H9 (cell line): ENCODE measurements at regions not wholly inside any gene's neighbourhood (a gene's known extent, or its start where the extent isn't known, plus 50 kb on each side); places are given as distances from the start of the nearest gene placed in this dataset.

Experiments
- DNase-seq: peaks from one replicate; pipeline ENCODE4 v3.0.0-alpha.2; 2017
- H2AFZ ChIP-seq: one replicate; pipeline ENCODE4 v1.6.1; 2013; ENCODE audit warnings: mild to moderate bottlenecking, low read length, control low read depth, moderate library complexity
- H2AK5ac ChIP-seq: 2 replicates; pipeline ENCODE4 v1.6.1; 2013; ENCODE audit warnings: low read length, control low read depth, mixed read lengths; ENCODE audit not compliant: insufficient read length
- H2BK120ac ChIP-seq: one replicate; pipeline ENCODE4 v1.6.1; 2013; ENCODE audit warnings: low read depth, mild to moderate bottlenecking, low read length, control low read depth, inconsistent platforms; ENCODE audit not compliant: poor library complexity, severe bottlenecking
- H2BK12ac ChIP-seq: 2 replicates; pipeline ENCODE4 v1.6.1; 2013; ENCODE audit warnings: low read length, control low read depth, mixed read lengths, low read depth; ENCODE audit not compliant: insufficient read length
- H2BK15ac ChIP-seq: 2 replicates; pipeline ENCODE4 v1.6.1; 2013; ENCODE audit warnings: low read depth, low read length, control low read depth
- H2BK20ac ChIP-seq: one replicate; pipeline ENCODE4 v1.6.1; 2013; ENCODE audit warnings: low read depth, mild to moderate bottlenecking, low read length, control low read depth, inconsistent platforms; ENCODE audit not compliant: poor library complexity, severe bottlenecking
- H2BK5ac ChIP-seq: 2 replicates; pipeline ENCODE4 v1.6.1; 2013; ENCODE audit warnings: low read length, control low read depth, mixed read lengths; ENCODE audit not compliant: insufficient read length
- H3K14ac ChIP-seq: 2 replicates; pipeline ENCODE4 v1.6.1; 2013; ENCODE audit warnings: low read length, control low read depth; ENCODE audit not compliant: insufficient read depth
- H3K18ac ChIP-seq: 2 replicates; pipeline ENCODE4 v1.6.1; 2013; ENCODE audit warnings: low read depth, mild to moderate bottlenecking, mixed read lengths, low read length, control low read depth; ENCODE audit not compliant: insufficient read length
- H3K23ac ChIP-seq: 2 replicates; pipeline ENCODE4 v1.6.1; 2013; ENCODE audit warnings: low read length, control low read depth, mixed read lengths, low read depth; ENCODE audit not compliant: insufficient read length
- H3K23me2 ChIP-seq: 2 replicates; pipeline ENCODE4 v1.6.1; 2013; ENCODE audit warnings: low read depth, mild to moderate bottlenecking, mixed read lengths, low read length, control low read depth; ENCODE audit not compliant: insufficient read length, poor library complexity, severe bottlenecking
- H3K27ac ChIP-seq: 2 replicates; pipeline ENCODE4 v1.5.1; 2013; ENCODE audit warnings: low read length, control low read depth, mixed read lengths, low read depth; ENCODE audit not compliant: insufficient read length
- H3K27me3 ChIP-seq: 2 replicates; pipeline ENCODE4 v1.6.1; 2013; ENCODE audit warnings: low read length, control low read depth, inconsistent platforms; ENCODE audit not compliant: insufficient read depth
- H3K4ac ChIP-seq: 2 replicates; pipeline ENCODE4 v1.6.1; 2013; ENCODE audit warnings: low read depth, mild to moderate bottlenecking, control low read depth, inconsistent platforms, low read length, moderate library complexity
- H3K4me1 ChIP-seq: 2 replicates; pipeline ENCODE4 v1.6.1; 2013; ENCODE audit warnings: low read length, control low read depth, inconsistent platforms; ENCODE audit not compliant: insufficient read depth
- H3K4me2 ChIP-seq: 2 replicates; pipeline ENCODE4 v1.6.1; 2013; ENCODE audit warnings: low read length, control low read depth, mixed read lengths; ENCODE audit not compliant: insufficient read length, insufficient read depth
- H3K56ac ChIP-seq: 2 replicates; pipeline ENCODE4 v1.6.1; 2013; ENCODE audit warnings: low read depth, mild to moderate bottlenecking, mixed read lengths, low read length, control low read depth; ENCODE audit not compliant: insufficient read length
- H3K79me1 ChIP-seq: 2 replicates; pipeline ENCODE4 v1.6.1; 2013; ENCODE audit warnings: low read depth, mild to moderate bottlenecking, moderate library complexity, low read length, control low read depth, inconsistent platforms; ENCODE audit not compliant: insufficient read depth, poor library complexity, severe bottlenecking
- H3K79me2 ChIP-seq: 2 replicates; pipeline ENCODE4 v1.6.1; 2013; ENCODE audit warnings: low read length, control low read depth, inconsistent platforms; ENCODE audit not compliant: insufficient read depth
- H3K9ac ChIP-seq: 2 replicates; pipeline ENCODE4 v1.6.1; 2013; ENCODE audit warnings: low read length, control low read depth, mixed read lengths; ENCODE audit not compliant: insufficient read length; ENCODE audit errors: extremely low read depth
- H3K9me3 ChIP-seq: one replicate; pipeline ENCODE4 v1.6.1; 2013; ENCODE audit warnings: low read depth, low read length, inconsistent platforms; ENCODE audit not compliant: control insufficient read depth
- H3T11ph ChIP-seq: one replicate; pipeline ENCODE4 v1.6.1; 2013; ENCODE audit warnings: mild to moderate bottlenecking, low read length, control low read depth, inconsistent platforms
- H4K20me1 ChIP-seq: one replicate; pipeline ENCODE4 v1.6.1; 2013; ENCODE audit not compliant: control insufficient read depth, insufficient read length, insufficient read depth
- H4K5ac ChIP-seq: 2 replicates; pipeline ENCODE4 v1.6.1; 2013; ENCODE audit warnings: low read depth, mild to moderate bottlenecking, mixed read lengths, low read length, control low read depth; ENCODE audit not compliant: insufficient read length
- H4K8ac ChIP-seq: replicated peaks from 2 replicates; pipeline ENCODE4 v1.6.1; 2013; ENCODE audit warnings: low read length, control low read depth, mixed read lengths, low read depth; ENCODE audit not compliant: insufficient read length
- H4K91ac ChIP-seq: 2 replicates; pipeline ENCODE4 v1.6.1; 2013; ENCODE audit warnings: low read depth, mild to moderate bottlenecking, moderate library complexity, mixed read lengths, low read length, control low read depth; ENCODE audit not compliant: insufficient read length
- H3K27ac Mint-ChIP-seq, 3 experiments: 2 replicates in 2 of 3; 3 replicates in 1 of 3; pipeline ENCODE4 v1.8.0; 2020 to 2021; ENCODE audit warnings: mixed read lengths in 3 of 3, mild to moderate bottlenecking in 1 of 3, moderate library complexity in 1 of 3
- H3K27me3 Mint-ChIP-seq: 2 replicates; pipeline ENCODE4 v1.8.0; 2021; ENCODE audit warnings: low read depth, mild to moderate bottlenecking, moderate library complexity, mixed read lengths
- H3K36me3 Mint-ChIP-seq, 3 experiments: 2 replicates in 2 of 3; 3 replicates in 1 of 3; pipeline ENCODE4 v1.8.0; 2020 to 2021; ENCODE audit warnings: low read depth in 3 of 3, mixed read lengths in 3 of 3; ENCODE audit not compliant: insufficient read depth in 1 of 3
- H3K4me1 Mint-ChIP-seq, 2 experiments: 2 replicates each; pipeline ENCODE4 v1.8.0; 2020; ENCODE audit warnings: mixed read lengths in 2 of 2
- H3K4me3 Mint-ChIP-seq, 2 experiments: 2 replicates in 1 of 2; 3 replicates in 1 of 2; pipeline ENCODE4 v1.8.0; 2020 to 2021; ENCODE audit warnings: mild to moderate bottlenecking in 2 of 2, mixed read lengths in 2 of 2, moderate library complexity in 1 of 2
- H3K9me3 Mint-ChIP-seq, 2 experiments: 2 replicates in 1 of 2; 3 replicates in 1 of 2; pipeline ENCODE4 v1.8.0; 2020; ENCODE audit warnings: mild to moderate bottlenecking in 2 of 2, mixed read lengths in 2 of 2, moderate library complexity in 1 of 2
- CTCF ChIP-seq: fragments of 200-600 bp; sonication (generic); conservative IDR thresholded peaks from 3 replicates; pipeline ENCODE4 v1.8.0; 2021; ENCODE audit warnings: antibody characterized with exemption, mild to moderate bottlenecking
- WGBS: extraction: QIAGEN DNeasy Blood & Tissue Kit; methylation state at CpG from one replicate; pipeline ENCODE4 v1.1.7; 2013; ENCODE audit warnings: missing lambda C conversion rate, low lambda C conversion rate, mixed read lengths; ENCODE audit not compliant: insufficient read length; ENCODE audit errors: extremely low coverage; 5-methylcytosine and 5-hydroxymethylcytosine counted together

- Histone ChIP-seq H4K20me1 (no peaks in the 10 kb centered on the region), H3K9ac (no peak overlapping the region), H3K79me1 (no peaks in the 10 kb centered on the region), H3K79me2 (no peaks in the 10 kb centered on the region), H3K27ac (no peak overlapping the region), H3K23ac (no peak overlapping the region), H2BK20ac (no peak overlapping the region), H3K4me2 (no peak overlapping the region), H2BK15ac (no peak overlapping the region), H3K18ac (no peak overlapping the region), H2BK12ac (no peak overlapping the region), H3T11ph (no peak overlapping the region), H2AK5ac (no peak overlapping the region), H3K27me3 (no peaks in the 10 kb centered on the region; the same call in 1 of the 2 replicates), H3K23me2 (no peaks in the 10 kb centered on the region), H2AFZ (no peak overlapping the region), H3K14ac (no peak overlapping the region), H3K4me1 (no peaks in the 10 kb centered on the region), H3K9me3 (no peaks in the 10 kb centered on the region), H4K91ac (no peak overlapping the region), H2BK5ac (no peak overlapping the region), H4K8ac (no peak overlapping the region), H3K56ac (no peak overlapping the region), H3K4ac (no peak overlapping the region), H2BK120ac (no peak overlapping the region), H4K5ac (no peak overlapping the region)
- Mint-ChIP-seq H3K4me3 (no peak overlapping the region), H3K27me3 (peaks cover 39% of the 10 kb centered on the region), H3K9me3 (peaks cover 4 to 7% of the 10 kb centered on the region in 2 experiments), H3K36me3 (peaks cover 3 to 6% (median 3%) of the 10 kb centered on the region in 3 experiments; a peak in 4 of 7 replicates), H3K4me1 (peaks cover 0 to 2% of the 10 kb centered on the region in 2 experiments; a peak in 1 of 4 replicates), H3K27ac (no peak overlapping the region)
- WGBS = no CpG with 5 or more reads among the region's 16 CpGs
- no peak for TF ChIP-seq CTCF
- no peak for DNase-seq
Measured at GRCh38 chr4:156006192-156006591, 52.5 kb upstream of the CTSO start.
